ENCODE measurements at regions not wholly inside any gene's neighbourhood (a gene's known extent, or its start where the extent isn't known, plus 50 kb on each side); places are given as distances from the start of the nearest gene placed in this dataset.

DNA sequence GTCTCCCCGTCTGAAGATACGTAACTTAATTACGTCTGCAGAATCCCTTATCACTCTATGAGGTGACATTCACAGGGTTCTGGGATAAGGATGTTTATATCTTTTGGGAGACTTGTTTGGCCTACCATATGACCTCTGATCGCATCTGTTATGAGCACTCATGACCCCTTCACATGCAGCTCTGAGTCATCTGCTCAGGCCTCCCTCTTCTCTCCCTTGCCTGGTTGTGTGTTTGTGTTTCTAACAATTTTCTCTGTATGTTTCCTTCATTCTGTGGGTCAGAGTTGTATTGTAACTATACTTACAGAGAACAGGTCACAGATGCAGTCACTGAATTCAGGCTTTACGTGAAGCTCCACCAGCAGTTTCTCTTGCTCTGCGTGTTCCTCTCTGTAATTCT, 330.6 kb downstream of the TENT4A start:
- Mint-ChIP-seq H3K36me3 (ENCODE audit: low read depth) (no peaks in the 10 kb centered on the region), H3K27me3 (ENCODE audit: low read depth) (no peaks in the 10 kb centered on the region), H3K9me3 (ENCODE audit: low read depth) (peaks cover 11% of the 10 kb centered on the region), H3K4me3 (ENCODE audit: unreplicated experiment) (no peak overlapping the region), H3K4me1 (ENCODE audit: low read depth) (no peaks in the 10 kb centered on the region), H3K27ac (ENCODE audit: unreplicated experiment) (no peak overlapping the region)
- no peak for DNase-seq (ENCODE audit: low spot score)
- no peak for TF ChIP-seq CTCF (IDR thresholded peaks at IDR 0.05)

DNA sequence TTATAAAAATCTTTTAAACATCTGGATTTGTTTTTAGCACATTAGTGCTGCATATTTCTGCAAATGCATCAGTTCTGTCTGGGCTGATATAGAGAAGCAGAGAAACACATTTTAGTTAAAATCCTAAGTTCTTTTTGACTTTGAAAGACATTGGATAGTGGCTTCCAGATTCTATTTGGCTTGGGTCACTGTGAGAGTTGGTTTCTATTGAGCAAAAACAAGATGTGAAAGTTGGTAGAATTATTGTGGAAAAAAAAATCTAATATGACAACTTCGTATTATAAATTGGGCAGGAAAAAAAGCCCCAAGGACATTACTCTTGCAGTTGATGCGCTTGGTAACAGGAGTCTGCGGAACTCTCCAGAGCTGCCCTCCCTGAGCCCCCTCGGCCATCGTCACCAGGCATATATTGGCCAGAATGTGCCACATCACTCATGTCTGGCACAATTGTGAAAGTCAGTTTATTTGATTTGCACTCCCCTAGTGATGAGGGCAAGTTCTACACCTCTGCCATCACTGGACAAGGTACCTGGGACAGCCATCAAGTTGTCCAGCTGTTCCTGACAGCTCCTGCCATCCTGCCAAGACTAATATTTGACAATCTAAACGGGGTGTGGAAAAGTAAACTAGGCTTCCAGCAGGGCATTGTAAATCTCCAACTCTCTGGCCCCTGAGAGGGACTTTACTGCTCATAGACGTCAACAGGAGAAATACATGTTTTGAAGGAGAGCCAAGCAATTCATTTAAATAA, 334.5 kb downstream of the TENT4A start:
- H3K27me3 Mint-ChIP-seq (ENCODE audit: low read depth) = peaks cover 4% of the 10 kb centered on the region
- no peak for TF ChIP-seq CTCF (IDR thresholded peaks at IDR 0.05)
- no peaks in the 10 kb centered on the region for H3K36me3 Mint-ChIP-seq (ENCODE audit: low read depth)
- no peaks in the 10 kb centered on the region for H3K4me1 Mint-ChIP-seq (ENCODE audit: low read depth)
- H3K27ac Mint-ChIP-seq (ENCODE audit: unreplicated experiment) = no peak overlapping the region
- peaks cover 6% of the 10 kb centered on the region for H3K9me3 Mint-ChIP-seq (ENCODE audit: low read depth)
- no peak for DNase-seq (ENCODE audit: low spot score)
- H3K4me3 Mint-ChIP-seq (ENCODE audit: unreplicated experiment) = no peak overlapping the region

DNA sequence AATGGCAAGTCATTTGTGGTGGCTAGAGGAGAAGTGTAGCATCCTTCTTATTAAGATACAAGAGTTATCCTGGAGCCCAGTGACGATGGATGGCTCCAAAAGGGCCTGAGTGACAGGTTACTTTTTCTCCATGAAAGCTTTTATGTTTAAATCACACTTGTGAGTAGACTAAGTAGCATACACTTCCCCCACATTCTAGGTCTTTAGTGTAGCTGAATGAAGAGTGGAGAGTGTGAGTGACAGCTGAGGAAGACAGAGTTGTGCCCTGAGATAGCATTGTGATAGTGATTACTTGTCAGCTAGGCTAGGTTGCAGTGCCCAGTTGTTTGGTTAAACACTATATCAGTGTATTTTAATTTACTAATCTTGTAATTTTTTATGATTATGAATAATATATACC, 337.8 kb downstream of the TENT4A start:
- no peaks in the 10 kb centered on the region for H3K36me3 Mint-ChIP-seq (ENCODE audit: low read depth)
- DNase-seq (ENCODE audit: low spot score) = no peak
- peaks cover 7% of the 10 kb centered on the region for H3K9me3 Mint-ChIP-seq (ENCODE audit: low read depth)
- H3K27ac Mint-ChIP-seq (ENCODE audit: unreplicated experiment) = no peak overlapping the region
- no peaks in the 10 kb centered on the region for H3K4me1 Mint-ChIP-seq (ENCODE audit: low read depth)
- TF ChIP-seq CTCF (IDR thresholded peaks at IDR 0.05) = no peak
- no peak overlapping the region for H3K4me3 Mint-ChIP-seq (ENCODE audit: unreplicated experiment)
- peaks cover 4% of the 10 kb centered on the region for H3K27me3 Mint-ChIP-seq (ENCODE audit: low read depth)

- H3K27me3 Mint-ChIP-seq (ENCODE audit: low read depth) = peaks cover 4% of the 10 kb centered on the region
- H3K36me3 Mint-ChIP-seq (ENCODE audit: low read depth) = no peaks in the 10 kb centered on the region
- H3K4me1 Mint-ChIP-seq (ENCODE audit: low read depth) = no peaks in the 10 kb centered on the region
- DNase-seq (ENCODE audit: low spot score) = no peak
- no peak overlapping the region for H3K4me3 Mint-ChIP-seq (ENCODE audit: unreplicated experiment)
- no peak overlapping the region for H3K27ac Mint-ChIP-seq (ENCODE audit: unreplicated experiment)
- TF ChIP-seq CTCF (IDR thresholded peaks at IDR 0.05) = no peak
- H3K9me3 Mint-ChIP-seq (ENCODE audit: low read depth) = peaks cover 7% of the 10 kb centered on the region
Observed at GRCh38 chr5:7053125-7053524, 339.9 kb downstream of the TENT4A start.

- H3K36me3 Mint-ChIP-seq (ENCODE audit: low read depth) = no peaks in the 10 kb centered on the region
- no peak overlapping the region for H3K27ac Mint-ChIP-seq (ENCODE audit: unreplicated experiment)
- H3K27me3 Mint-ChIP-seq (ENCODE audit: low read depth) = peaks cover 4% of the 10 kb centered on the region
- no peak for DNase-seq (ENCODE audit: low spot score)
- no peak for TF ChIP-seq CTCF (IDR thresholded peaks at IDR 0.05)
- H3K4me3 Mint-ChIP-seq (ENCODE audit: unreplicated experiment) = no peak overlapping the region
- peaks cover 7% of the 10 kb centered on the region for H3K9me3 Mint-ChIP-seq (ENCODE audit: low read depth)
- H3K4me1 Mint-ChIP-seq (ENCODE audit: low read depth) = no peaks in the 10 kb centered on the region
Observed at GRCh38 chr5:7053528-7054209, 340.4 kb downstream of the TENT4A start.
